ENCODE measurements at regions not wholly inside any gene's neighbourhood (a gene's known extent, or its start where the extent isn't known, plus 50 kb on each side); places are given as distances from the start of the nearest gene placed in this dataset.

DNA sequence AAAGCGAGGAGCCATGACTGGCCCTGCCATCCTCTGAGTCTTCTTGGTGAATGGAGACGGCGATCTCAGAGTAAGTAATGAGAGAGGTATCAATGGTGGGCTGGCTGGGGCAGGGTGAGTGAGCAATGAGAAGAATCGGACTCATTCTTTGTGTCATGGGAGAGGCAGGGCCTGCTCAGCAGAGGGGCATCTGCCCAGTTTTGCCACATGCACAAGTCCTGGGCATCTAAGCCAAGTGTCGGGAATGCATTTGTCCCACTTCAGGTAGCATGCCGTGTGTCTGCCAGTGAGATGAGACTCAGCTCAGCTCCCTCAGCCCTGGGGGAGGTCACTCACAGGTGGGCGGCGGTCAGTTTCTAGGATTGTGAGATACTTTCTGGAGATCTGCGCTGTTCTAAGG, 791.0 kb upstream of the RAB6C start:
- TF ChIP-seq CTCF (IDR thresholded peaks at IDR 0.05) (no peak), POLR2A (IDR thresholded peaks at IDR 0.05) (no peak), EP300 (IDR thresholded peaks at IDR 0.05) (no peak)

Data from ovary (tissue), 3 donors.